GM12878 (cell line): ENCODE measurements at regions not wholly inside any gene's neighbourhood (a gene's known extent, or its start where the extent isn't known, plus 50 kb on each side); places are given as distances from the start of the nearest gene placed in this dataset.

ENCODE experiments used
- ATAC-seq: fragments of 200-7000 bp; cut with Tn5 transposase; 3 replicates; pipeline ENCODE4 v1.9.1; 2020; ENCODE audit warnings: mild to moderate bottlenecking, moderate library complexity
- BruUV-seq: library from RNA; stranded (reverse); fragments of 400-500 nt; replicated peaks from 2 replicates; lab custom pipeline; 2021; lab: Mats Ljungman, UMichigan
- CTCF ChIA-PET: fragments of 300-600 bp; sonication (Branson Sonifier 250); formaldehyde crosslinking; extraction: SDS; loops from one replicate; lab custom pipeline; 2021; ENCODE audit warnings: inconsistent platforms; lab: Yijun Ruan, JAX
- POLR2A ChIA-PET: fragments of 350-600 bp; formaldehyde crosslinking; extraction: SDS; loops from one replicate; lab custom pipeline; 2021; ENCODE audit warnings: inconsistent platforms; lab: Charles Lee
- RAD21 ChIA-PET: fragments of 300-600 bp; sonication (Branson Sonifier 250); formaldehyde crosslinking; loops from one replicate; lab custom pipeline; 2023; ENCODE audit warnings: antibody characterized with exemption; ENCODE audit not compliant: unreplicated experiment; lab: Charles Lee
- SMC1A ChIA-PET: fragments of 300-600 bp; sonication (Branson Sonifier 250); formaldehyde crosslinking; loops from one replicate; lab custom pipeline; 2023; ENCODE audit not compliant: unreplicated experiment, uncharacterized antibody; lab: Charles Lee
- DNase-seq: peaks from one replicate; pipeline ENCODE4 v3.0.0-alpha.2; 2011; ENCODE audit warnings: low read depth, low spot score
- FAIRE-seq: peaks from 3 replicates; lab custom pipeline; 2011; peaks lifted over from hg19 to GRCh38; lab: Jason Lieb, UNC
- H2AFZ ChIP-seq: 2 replicates; pipeline ENCODE4 v1.6.0; 2011; ENCODE audit warnings: low read depth, low read length, control low read depth; ENCODE audit not compliant: control insufficient read depth
- H3K27ac ChIP-seq: 2 replicates; pipeline ENCODE4 v1.5.1; 2011; ENCODE audit warnings: control low read depth; ENCODE audit not compliant: control insufficient read depth, insufficient read depth
- H3K27me3 ChIP-seq, 2 experiments: replicated peaks in 1 of 2; 2 replicates each; pipeline versions ENCODE4 v1.6.0 to v1.6.1; 2011; ENCODE audit warnings: low read length in 1 of 2; ENCODE audit not compliant: control insufficient read depth in 2 of 2, insufficient read depth in 2 of 2
- H3K36me3 ChIP-seq, 2 experiments: 2 replicates each; pipeline ENCODE4 v1.5.1; 2011; ENCODE audit warnings: low read length in 1 of 2; ENCODE audit not compliant: control insufficient read depth in 2 of 2, insufficient read depth in 2 of 2
- H3K4me1 ChIP-seq: 2 replicates; pipeline ENCODE4 v1.6.1; 2011; ENCODE audit warnings: mild to moderate bottlenecking, low read length, moderate library complexity, mixed read lengths; ENCODE audit not compliant: control insufficient read depth, insufficient read depth
- H3K4me2 ChIP-seq: 2 replicates; pipeline ENCODE4 v1.6.0; 2011; ENCODE audit warnings: control low read depth; ENCODE audit not compliant: control insufficient read depth, insufficient read depth
- H3K4me3 ChIP-seq: fragments of 200-600 bp; sonication (generic); 2 replicates; pipeline ENCODE4 v1.5.1; 2016
- H3K79me2 ChIP-seq: 2 replicates; pipeline ENCODE4 v1.6.0; 2011; ENCODE audit warnings: low read length; ENCODE audit not compliant: control insufficient read depth, insufficient read depth
- H3K9ac ChIP-seq: 2 replicates; pipeline ENCODE4 v1.8.0; 2011; ENCODE audit warnings: low read length, control low read depth, mixed read lengths; ENCODE audit not compliant: control insufficient read depth, insufficient read depth
- H3K9me3 ChIP-seq: replicated peaks from 3 replicates; pipeline ENCODE4 v1.5.1; 2011; ENCODE audit warnings: mild to moderate bottlenecking, low read length; ENCODE audit not compliant: control insufficient read depth, insufficient read depth
- H4K20me1 ChIP-seq: 2 replicates; pipeline ENCODE4 v1.6.0; 2011; ENCODE audit not compliant: control insufficient read depth, insufficient read depth
- BACH1 ChIP-seq: fragments of 450-650 bp; IDR thresholded peaks from 2 replicates; pipeline ENCODE4 v1.6.1; 2017; ENCODE audit warnings: mild to moderate bottlenecking, borderline replicate concordance
- CBX3 ChIP-seq: fragments of 200-600 bp; sonication (generic); IDR thresholded peaks from 2 replicates; pipeline ENCODE4 v1.6.1; 2016; ENCODE audit warnings: low read depth, borderline replicate concordance
- CBX5 ChIP-seq: sonication (generic); IDR thresholded peaks from 2 replicates; pipeline ENCODE4 v1.6.1; 2016; ENCODE audit warnings: low read depth, moderate library complexity, mild to moderate bottlenecking, inconsistent platforms
- CHD4 ChIP-seq: fragments of 200-600 bp; sonication (generic); IDR thresholded peaks from 2 replicates; pipeline ENCODE4 v1.6.1; 2016; ENCODE audit warnings: mild to moderate bottlenecking
- HDGF ChIP-seq: fragments of 450-650 bp; IDR thresholded peaks from 2 replicates; pipeline ENCODE4 v1.6.1; 2016; ENCODE audit warnings: antibody characterized with exemption
- POLR2AphosphoS5 ChIP-seq: IDR thresholded peaks from 2 replicates; pipeline ENCODE4 v1.6.1; 2011; ENCODE audit warnings: mild to moderate bottlenecking, low read length, inconsistent platforms
- TBL1XR1 ChIP-seq: IDR thresholded peaks from 2 replicates; pipeline ENCODE4 v1.6.1; 2012; ENCODE audit warnings: low read depth, low read length, improper control_type of control experiment
- WGBS: methylation state at CpG from one replicate; pipeline ENCODE4 v1.1.6; 2016; ENCODE audit warnings: low lambda C conversion rate; ENCODE audit not compliant: insufficient replicate concordance, insufficient coverage; ENCODE audit errors: missing lambda C conversion rate; 5-methylcytosine and 5-hydroxymethylcytosine counted together
- in situ Hi-C: fragments of 300-500 bp; cut with MboI; formaldehyde crosslinking; loops from 9 replicates; pipeline ENCODE4 v1.14.3; 2018; ENCODE audit warnings: mixed read lengths
- intact Hi-C: fragments of 100-400 bp; cut with micrococcal nuclease; formaldehyde crosslinking; loops from one replicate; pipeline ENCODE4 v1.14.2; 2022; ENCODE audit not compliant: unreplicated experiment
- TF ChIP-seq, protein P1 (sequence below): IDR thresholded peaks from 2 replicates; pipeline ENCODE4 v1.6.1; 2012; ENCODE audit warnings: low read depth, low read length, improper control_type of control experiment
- TF ChIP-seq, protein P2 (sequence below): fragments of 450-650 bp; IDR thresholded peaks from 2 replicates; pipeline ENCODE4 v1.6.1; 2017; ENCODE audit warnings: mild to moderate bottlenecking, moderate library complexity

DNA sequence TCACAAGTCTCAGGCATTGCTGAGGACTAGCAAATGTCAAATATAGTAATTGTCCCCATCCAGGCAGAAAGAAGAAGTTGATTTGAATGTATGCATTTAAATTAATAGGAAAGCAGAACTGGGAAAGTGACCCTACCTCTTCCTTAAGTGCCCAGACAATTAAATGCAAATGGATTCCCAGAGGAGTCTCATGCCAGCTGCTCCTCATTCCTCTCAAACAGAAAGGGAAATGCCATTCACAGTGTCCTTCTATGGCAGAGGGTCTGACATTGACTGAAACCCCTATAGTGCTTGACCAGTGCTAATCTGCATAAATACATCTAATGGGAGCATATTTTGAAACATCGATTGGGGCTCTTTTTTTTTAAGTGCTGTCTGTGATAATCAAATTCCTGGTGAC is 292.4 kb upstream of the SEL1L start:
- Histone ChIP-seq H3K79me2 (no peaks in the 10 kb centered on the region), H3K36me3 (no peaks in the 10 kb centered on the region), H3K9ac (no peak overlapping the region), H2AFZ (no peak overlapping the region), H3K4me3 (no peak overlapping the region), H3K27me3 (no peaks in the 10 kb centered on the region), H3K9me3 (no peaks in the 10 kb centered on the region), H3K27ac (no peak overlapping the region), H3K4me1 (no peaks in the 10 kb centered on the region), H4K20me1 (no peaks in the 10 kb centered on the region), H3K4me2 (no peak overlapping the region)
- no peak for FAIRE-seq
- ChIA-PET POLR2A (no interaction called here), SMC1A (interaction anchor here (1.0 kb wide), 1 partner anchor 30 kb away, joined by 3 read pairs; no protein-coding TSS in a partner anchor), RAD21 (no interaction called here), CTCF (no interaction called here)
- no peak for DNase-seq
- in situ Hi-C loops (no loop called here), intact Hi-C loops (no loop called here)
- 27% methylated on average over 1 of the region's 1 CpG for WGBS
- no peak for ATAC-seq
- TF ChIP-seq CBX3 (no peak), HDGF (no peak), CBX5 (no peak), POLR2AphosphoS5 (no peak), CHD4 (no peak), BACH1 (no peak), TBL1XR1 (no peak)
- TF ChIP-seq, protein P1, sequence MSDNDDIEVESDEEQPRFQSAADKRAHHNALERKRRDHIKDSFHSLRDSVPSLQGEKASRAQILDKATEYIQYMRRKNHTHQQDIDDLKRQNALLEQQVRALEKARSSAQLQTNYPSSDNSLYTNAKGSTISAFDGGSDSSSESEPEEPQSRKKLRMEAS, result no peak
- TF ChIP-seq, protein P2, sequence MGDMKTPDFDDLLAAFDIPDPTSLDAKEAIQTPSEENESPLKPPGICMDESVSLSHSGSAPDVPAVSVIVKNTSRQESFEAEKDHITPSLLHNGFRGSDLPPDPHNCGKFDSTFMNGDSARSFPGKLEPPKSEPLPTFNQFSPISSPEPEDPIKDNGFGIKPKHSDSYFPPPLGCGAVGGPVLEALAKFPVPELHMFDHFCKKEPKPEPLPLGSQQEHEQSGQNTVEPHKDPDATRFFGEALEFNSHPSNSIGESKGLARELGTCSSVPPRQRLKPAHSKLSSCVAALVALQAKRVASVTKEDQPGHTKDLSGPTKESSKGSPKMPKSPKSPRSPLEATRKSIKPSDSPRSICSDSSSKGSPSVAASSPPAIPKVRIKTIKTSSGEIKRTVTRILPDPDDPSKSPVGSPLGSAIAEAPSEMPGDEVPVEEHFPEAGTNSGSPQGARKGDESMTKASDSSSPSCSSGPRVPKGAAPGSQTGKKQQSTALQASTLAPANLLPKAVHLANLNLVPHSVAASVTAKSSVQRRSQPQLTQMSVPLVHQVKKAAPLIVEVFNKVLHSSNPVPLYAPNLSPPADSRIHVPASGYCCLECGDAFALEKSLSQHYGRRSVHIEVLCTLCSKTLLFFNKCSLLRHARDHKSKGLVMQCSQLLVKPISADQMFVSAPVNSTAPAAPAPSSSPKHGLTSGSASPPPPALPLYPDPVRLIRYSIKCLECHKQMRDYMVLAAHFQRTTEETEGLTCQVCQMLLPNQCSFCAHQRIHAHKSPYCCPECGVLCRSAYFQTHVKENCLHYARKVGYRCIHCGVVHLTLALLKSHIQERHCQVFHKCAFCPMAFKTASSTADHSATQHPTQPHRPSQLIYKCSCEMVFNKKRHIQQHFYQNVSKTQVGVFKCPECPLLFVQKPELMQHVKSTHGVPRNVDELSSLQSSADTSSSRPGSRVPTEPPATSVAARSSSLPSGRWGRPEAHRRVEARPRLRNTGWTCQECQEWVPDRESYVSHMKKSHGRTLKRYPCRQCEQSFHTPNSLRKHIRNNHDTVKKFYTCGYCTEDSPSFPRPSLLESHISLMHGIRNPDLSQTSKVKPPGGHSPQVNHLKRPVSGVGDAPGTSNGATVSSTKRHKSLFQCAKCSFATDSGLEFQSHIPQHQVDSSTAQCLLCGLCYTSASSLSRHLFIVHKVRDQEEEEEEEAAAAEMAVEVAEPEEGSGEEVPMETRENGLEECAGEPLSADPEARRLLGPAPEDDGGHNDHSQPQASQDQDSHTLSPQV, result no peak
- TF ChIP-seq, all 136 proteins: peak for 0
- BruUV-seq, result no TSS peak
